ENCODE measurements at regions not wholly inside any gene's neighbourhood (a gene's known extent, or its start where the extent isn't known, plus 50 kb on each side); places are given as distances from the start of the nearest gene placed in this dataset.

- Mint-ChIP-seq H3K27ac (no peak overlapping the region), H3K27me3 (peaks cover 8% of the 10 kb centered on the region), H3K4me3 (no peak overlapping the region), H3K4me1 (no peaks in the 10 kb centered on the region), H3K9me3 (no peaks in the 10 kb centered on the region), H3K36me3 (no peaks in the 10 kb centered on the region)
Observed at GRCh38 chr7:1383398-1384112, 75.7 kb downstream of the MICALL2 start.

GRCh38 chr7:1384113-1384415 lies 75.2 kb downstream of the MICALL2 start:
- Mint-ChIP-seq H3K9me3 (no peaks in the 10 kb centered on the region), H3K36me3 (no peaks in the 10 kb centered on the region), H3K27me3 (peaks cover 8% of the 10 kb centered on the region), H3K4me3 (no peak overlapping the region), H3K27ac (no peak overlapping the region), H3K4me1 (no peaks in the 10 kb centered on the region)
